ENCODE measurements at regions not wholly inside any gene's neighbourhood (a gene's known extent, or its start where the extent isn't known, plus 50 kb on each side); places are given as distances from the start of the nearest gene placed in this dataset.
A peak's percentile ranks its signal among the peaks of the same experiment; 100 is the strongest.

GRCh38 chr17:14935845-14936485 lies 329.2 kb downstream of the PMP22 start:
- ATAC-seq (ENCODE audit: low read depth) = no peak
- Histone ChIP-seq H3K27ac (ENCODE audit: poor library complexity, severe bottlenecking) (no peak overlapping the region), H3K9me3 (ENCODE audit: severe bottlenecking) (no peaks in the 10 kb centered on the region), H3K4me1 (ENCODE audit: insufficient read depth, poor library complexity, severe bottlenecking) (peaks cover 1% of the 10 kb centered on the region), H3K4me3 (ENCODE audit: severe bottlenecking) (no peak overlapping the region), H3K27me3 (ENCODE audit: insufficient read depth, poor library complexity, severe bottlenecking) (no peaks in the 10 kb centered on the region), H3K36me3 (ENCODE audit: low read depth) (no peaks in the 10 kb centered on the region)
- TF ChIP-seq CTCF (IDR thresholded peaks at IDR 0.05; ENCODE audit: poor library complexity, severe bottlenecking) = no peak
- DNase-seq (ENCODE audit: low spot score) = no peak

GRCh38 chr17:14935139-14935841 lies 329.8 kb downstream of the PMP22 start:
- ATAC-seq (ENCODE audit: low read depth) = no peak

GRCh38 chr17:14933676-14934075 lies 331.4 kb downstream of the PMP22 start:
- no peaks in the 10 kb centered on the region for H3K36me3 ChIP-seq (ENCODE audit: low read depth)
- ATAC-seq (ENCODE audit: low read depth) (no peak), DNase-seq (ENCODE audit: low spot score) (no peak)
- no peaks in the 10 kb centered on the region for H3K9me3 ChIP-seq (ENCODE audit: severe bottlenecking)
- no peak overlapping the region for H3K27ac ChIP-seq (ENCODE audit: poor library complexity, severe bottlenecking)
- H3K4me3 ChIP-seq (ENCODE audit: severe bottlenecking) = no peak overlapping the region
- TF ChIP-seq CTCF (IDR thresholded peaks at IDR 0.05; ENCODE audit: poor library complexity, severe bottlenecking) = no peak
- H3K4me1 ChIP-seq (ENCODE audit: insufficient read depth, poor library complexity, severe bottlenecking) = no peaks in the 10 kb centered on the region
- H3K27me3 ChIP-seq (ENCODE audit: insufficient read depth, poor library complexity, severe bottlenecking) = no peaks in the 10 kb centered on the region

More at GRCh38 chr17:14935139-14935841, 329.8 kb downstream of the PMP22 start:
- no peak overlapping the region for H3K4me3 ChIP-seq (ENCODE audit: severe bottlenecking)
- H3K27ac ChIP-seq (ENCODE audit: poor library complexity, severe bottlenecking) = no peak overlapping the region
- no peaks in the 10 kb centered on the region for H3K9me3 ChIP-seq (ENCODE audit: severe bottlenecking)
- H3K4me1 ChIP-seq (ENCODE audit: insufficient read depth, poor library complexity, severe bottlenecking) = no peaks in the 10 kb centered on the region
- no peaks in the 10 kb centered on the region for H3K27me3 ChIP-seq (ENCODE audit: insufficient read depth, poor library complexity, severe bottlenecking)
- H3K36me3 ChIP-seq (ENCODE audit: low read depth) = no peaks in the 10 kb centered on the region
- DNase-seq (ENCODE audit: low spot score) = no peak
- TF ChIP-seq CTCF (IDR thresholded peaks at IDR 0.05; ENCODE audit: poor library complexity, severe bottlenecking) = no peak

- no peak overlapping the region for H3K27ac ChIP-seq (ENCODE audit: poor library complexity, severe bottlenecking)
- no peak overlapping the region for H3K4me3 ChIP-seq (ENCODE audit: severe bottlenecking)
- H3K27me3 ChIP-seq (ENCODE audit: insufficient read depth, poor library complexity, severe bottlenecking) = no peaks in the 10 kb centered on the region
- H3K4me1 ChIP-seq (ENCODE audit: insufficient read depth, poor library complexity, severe bottlenecking) = no peaks in the 10 kb centered on the region
- TF ChIP-seq CTCF (IDR thresholded peaks at IDR 0.05; ENCODE audit: poor library complexity, severe bottlenecking) = peak; percentile 87
- no peaks in the 10 kb centered on the region for H3K36me3 ChIP-seq (ENCODE audit: low read depth)
- no peaks in the 10 kb centered on the region for H3K9me3 ChIP-seq (ENCODE audit: severe bottlenecking)
- no peak for ATAC-seq (ENCODE audit: low read depth)
- no peak for DNase-seq (ENCODE audit: low spot score)
These were observed 338.5 kb downstream of the PMP22 start for GRCh38 chr17:14926526-14927122.

All from RWPE2 (cell line).